GM12875 (cell line): ENCODE measurements at regions not wholly inside any gene's neighbourhood (a gene's known extent, or its start where the extent isn't known, plus 50 kb on each side); places are given as distances from the start of the nearest gene placed in this dataset.

Source experiments
- H3K4me3 ChIP-seq: one replicate; pipeline ENCODE4 v1.5.1; 2011; ENCODE audit warnings: low read depth, low read length, control low read depth
- CTCF ChIP-seq: IDR thresholded peaks from 2 replicates; pipeline ENCODE4 v1.5.1; 2011; ENCODE audit warnings: low read depth, mild to moderate bottlenecking, control low read depth, inconsistent platforms, low read length, moderate library complexity, borderline replicate concordance; ENCODE audit not compliant: insufficient read depth

- TF ChIP-seq CTCF: no peak
- no peak overlapping the region for H3K4me3 ChIP-seq
These were observed 303.8 kb upstream of the MAN1A1 start for GRCh38 chr6:119653329-119653728.

- H3K4me3 ChIP-seq: no peak overlapping the region
- TF ChIP-seq CTCF: no peak
These were observed 300.0 kb upstream of the MAN1A1 start for GRCh38 chr6:119649531-119649930.

GRCh38 chr6:119647309-119647708 is 297.7 kb upstream of the MAN1A1 start:
- no peak for TF ChIP-seq CTCF
- H3K4me3 ChIP-seq: no peak overlapping the region

- no peak overlapping the region for H3K4me3 ChIP-seq
- TF ChIP-seq CTCF: no peak
These were observed 294.3 kb upstream of the MAN1A1 start for GRCh38 chr6:119643876-119644275.

- no peak for TF ChIP-seq CTCF
- no peak overlapping the region for H3K4me3 ChIP-seq
These were observed 288.2 kb upstream of the MAN1A1 start for GRCh38 chr6:119637768-119638167.

- H3K4me3 ChIP-seq: no peak overlapping the region
- no peak for TF ChIP-seq CTCF
These were observed 286.5 kb upstream of the MAN1A1 start for GRCh38 chr6:119636060-119636459.

- no peak for TF ChIP-seq CTCF
- H3K4me3 ChIP-seq: no peak overlapping the region
These were observed 283.9 kb upstream of the MAN1A1 start for GRCh38 chr6:119633461-119633860.
